CD4-positive, alpha-beta T cell (primary cell): ENCODE measurements at regions not wholly inside any gene's neighbourhood (a gene's known extent, or its start where the extent isn't known, plus 50 kb on each side); places are given as distances from the start of the nearest gene placed in this dataset.

ENCODE experiments used
- ATAC-seq: fragments of 200-7000 bp; cut with Tn5 transposase; one replicate; pipeline ENCODE4 v1.10.0; 2022; ENCODE audit warnings: mild to moderate bottlenecking; ENCODE audit not compliant: poor library complexity
- CTCF ChIA-PET: fragments of 350-600 bp; sonication (Branson Sonifier 250); formaldehyde crosslinking; loops from one replicate; lab custom pipeline; 2021; ENCODE audit warnings: antibody characterized with exemption, inconsistent platforms; lab: Charles Lee
- POLR2A ChIA-PET: fragments of 350-600 bp; sonication (Branson Sonifier 250); formaldehyde crosslinking; loops from one replicate; lab custom pipeline; 2021; ENCODE audit warnings: antibody characterized with exemption, inconsistent platforms; lab: Charles Lee
- DNase-seq, 14 experiments: peaks; one replicate each; pipeline ENCODE4 v3.0.0-alpha.2; 2013 to 2020; ENCODE audit warnings: mixed read lengths in 2 of 14
- H3K27ac ChIP-seq, 2 donors: one replicate each; pipeline versions ENCODE4 v1.5.1 to v1.7.0; 2013; ENCODE audit warnings: low read length in 2 of 2, low read depth in 1 of 2, mild to moderate bottlenecking in 1 of 2
- H3K27me3 ChIP-seq, 2 experiments: 1 replicate in 1 of 2; 2 replicates in 1 of 2; pipeline versions ENCODE4 v1.6.1 to v1.7.0; 2013; ENCODE audit warnings: low read length in 2 of 2, control low read depth in 1 of 2, mild to moderate bottlenecking in 1 of 2, moderate library complexity in 1 of 2; ENCODE audit not compliant: insufficient read depth in 2 of 2, control insufficient read depth in 1 of 2
- H3K36me3 ChIP-seq: one replicate; pipeline ENCODE4 v1.6.1; 2013; ENCODE audit warnings: low read length, control low read depth; ENCODE audit not compliant: insufficient read depth
- H3K4me1 ChIP-seq: one replicate; pipeline ENCODE4 v1.6.1; 2013; ENCODE audit warnings: low read length, control low read depth; ENCODE audit not compliant: insufficient read depth
- H3K4me3 ChIP-seq: one replicate; pipeline ENCODE4 v1.5.1; 2013; ENCODE audit warnings: mild to moderate bottlenecking, low read length, moderate library complexity
- H3K9me3 ChIP-seq, 2 experiments: 1 replicate in 1 of 2; 2 replicates in 1 of 2; pipeline versions ENCODE4 v1.6.1 to v1.7.0; 2013; ENCODE audit warnings: low read length in 2 of 2, mild to moderate bottlenecking in 2 of 2, control low read depth in 1 of 2, moderate library complexity in 1 of 2; ENCODE audit not compliant: control insufficient read depth in 1 of 2, insufficient read depth in 1 of 2
- H3K27ac Mint-ChIP-seq: one replicate; pipeline ENCODE4 v1.8.0; 2020; ENCODE audit warnings: mixed read lengths
- H3K27me3 Mint-ChIP-seq: one replicate; pipeline ENCODE4 v1.8.0; 2021; ENCODE audit warnings: mixed read lengths
- H3K36me3 Mint-ChIP-seq: one replicate; pipeline ENCODE4 v1.8.0; 2021; ENCODE audit warnings: low read depth, mixed read lengths
- H3K4me1 Mint-ChIP-seq: one replicate; pipeline ENCODE4 v1.8.0; 2021; ENCODE audit warnings: low read depth, mixed read lengths
- H3K4me3 Mint-ChIP-seq: one replicate; pipeline ENCODE4 v1.8.0; 2020; ENCODE audit warnings: mild to moderate bottlenecking, mixed read lengths
- H3K9me3 Mint-ChIP-seq: one replicate; pipeline ENCODE4 v1.8.0; 2020; ENCODE audit warnings: mixed read lengths
- CTCF ChIP-seq: fragments of 200-600 bp; IDR thresholded peaks from one replicate; pipeline ENCODE4 v1.8.0; 2022; ENCODE audit warnings: antibody characterized with exemption, mild to moderate bottlenecking
- intact Hi-C, 2 experiments: fragments of 100-400 bp; cut with DNase I in 1 of 2; cut with micrococcal nuclease in 1 of 2; formaldehyde crosslinking; loops; one replicate each; pipeline versions ENCODE4 v1.15.1 to v1.9.0; 2023 to 2025; cut with DNase I, micrococcal nuclease

GRCh38 chr18:57856557-57857280 lies 53.6 kb upstream of the ATP8B1 start:
- H3K36me3 Mint-ChIP-seq = no peaks in the 10 kb centered on the region
- DNase-seq (no peak), ATAC-seq (no peak)
- peaks cover 9% of the 10 kb centered on the region for H3K27me3 Mint-ChIP-seq
- no peaks in the 10 kb centered on the region for H3K4me1 Mint-ChIP-seq
- H3K36me3 ChIP-seq = no peaks in the 10 kb centered on the region
- H3K9me3 ChIP-seq = no peaks in the 10 kb centered on the region
- no peak for TF ChIP-seq CTCF
- intact Hi-C loops = no loop called here
- H3K4me3 Mint-ChIP-seq = no peak overlapping the region
- no peaks in the 10 kb centered on the region for H3K27me3 ChIP-seq
- no peak overlapping the region for H3K27ac ChIP-seq
- H3K4me3 ChIP-seq = no peak overlapping the region
- CTCF ChIA-PET = no interaction called here
- no peak overlapping the region for H3K27ac Mint-ChIP-seq
- H3K9me3 Mint-ChIP-seq = no peaks in the 10 kb centered on the region
- H3K4me1 ChIP-seq = no peaks in the 10 kb centered on the region
- POLR2A ChIA-PET = interaction anchor here (0.6 kb wide), 1 partner anchor 1591 kb away, joined by 3 read pairs; no protein-coding TSS in a partner anchor

- H3K27ac ChIP-seq = no peak overlapping the region
- no peaks in the 10 kb centered on the region for H3K36me3 ChIP-seq
- DNase-seq = no peak
- no peak for TF ChIP-seq CTCF
- Mint-ChIP-seq H3K4me1 (no peaks in the 10 kb centered on the region), H3K27me3 (peaks cover 13% of the 10 kb centered on the region), H3K4me3 (no peak overlapping the region), H3K27ac (no peak overlapping the region), H3K36me3 (no peaks in the 10 kb centered on the region), H3K9me3 (no peaks in the 10 kb centered on the region)
- no peaks in the 10 kb centered on the region for H3K4me1 ChIP-seq
- H3K27me3 ChIP-seq = no peaks in the 10 kb centered on the region
- H3K9me3 ChIP-seq = no peaks in the 10 kb centered on the region
- POLR2A ChIA-PET = interaction anchor here (0.6 kb wide), 1 partner anchor 1592 kb away, joined by 3 read pairs; no protein-coding TSS in a partner anchor
- ATAC-seq = no peak
- intact Hi-C loops = no loop called here
- CTCF ChIA-PET = no interaction called here
- no peak overlapping the region for H3K4me3 ChIP-seq
Measured at GRCh38 chr18:57856128-57856527, 53.0 kb upstream of the ATP8B1 start.

GRCh38 chr18:57855551-57855950 lies 52.4 kb upstream of the ATP8B1 start:
- no peaks in the 10 kb centered on the region for H3K36me3 ChIP-seq
- Mint-ChIP-seq H3K4me3 (no peak overlapping the region), H3K27ac (no peak overlapping the region), H3K4me1 (no peaks in the 10 kb centered on the region), H3K27me3 (peaks cover 13% of the 10 kb centered on the region), H3K9me3 (no peaks in the 10 kb centered on the region), H3K36me3 (no peaks in the 10 kb centered on the region)
- no peaks in the 10 kb centered on the region for H3K4me1 ChIP-seq
- DNase-seq (no peak), ATAC-seq (no peak)
- no peak for TF ChIP-seq CTCF
- intact Hi-C loops = no loop called here
- CTCF ChIA-PET = no interaction called here
- H3K4me3 ChIP-seq = no peak overlapping the region
- H3K27me3 ChIP-seq = no peaks in the 10 kb centered on the region
- POLR2A ChIA-PET = no interaction called here
- H3K27ac ChIP-seq = no peak overlapping the region
- no peaks in the 10 kb centered on the region for H3K9me3 ChIP-seq
